IMR-90 (cell line): ENCODE measurements at regions not wholly inside any gene's neighbourhood (a gene's known extent, or its start where the extent isn't known, plus 50 kb on each side); places are given as distances from the start of the nearest gene placed in this dataset.

Experiments
- ATAC-seq: fragments of 200-7000 bp; cut with Tn5 transposase; 2 replicates; pipeline ENCODE4 v1.9.1; 2020; ENCODE audit warnings: low read depth, mild to moderate bottlenecking, moderate library complexity
- BruUV-seq: library from RNA; stranded (reverse); fragments of 400-500 nt; replicated peaks from 2 replicates; lab custom pipeline; 2021; lab: Mats Ljungman, UMichigan
- CTCF ChIA-PET: fragments of 300-600 bp; formaldehyde crosslinking; extraction: SDS; loops from one replicate; lab custom pipeline; 2021; ENCODE audit warnings: antibody characterized with exemption; lab: Yijun Ruan, JAX
- POLR2A ChIA-PET: fragments of 300-600 bp; sonication (Branson Sonifier 250); formaldehyde crosslinking; loops from one replicate; lab custom pipeline; 2022; ENCODE audit warnings: antibody characterized with exemption; ENCODE audit not compliant: unreplicated experiment; lab: Charles Lee
- DNase-seq: peaks from one replicate; pipeline ENCODE4 v3.0.0; 2013
- H2AFZ ChIP-seq: replicated peaks from 2 replicates; pipeline ENCODE3; 2013; ENCODE audit warnings: low read length, mild to moderate bottlenecking; ENCODE audit not compliant: poor library complexity
- H2AK5ac ChIP-seq: 2 replicates; pipeline ENCODE4 v1.6.1; 2013; ENCODE audit warnings: low read depth, low read length, inconsistent platforms
- H2AK9ac ChIP-seq: replicated peaks from 2 replicates; pipeline ENCODE3; 2013; ENCODE audit warnings: mild to moderate bottlenecking, low read depth, low read length, moderate library complexity; ENCODE audit not compliant: poor library complexity
- H2BK120ac ChIP-seq: 2 replicates; pipeline ENCODE4 v1.6.1; 2013; ENCODE audit warnings: low read depth, low read length, inconsistent platforms
- H2BK15ac ChIP-seq: 3 replicates; pipeline ENCODE4 v1.6.1; 2013; ENCODE audit warnings: low read depth, low read length, inconsistent platforms
- H2BK20ac ChIP-seq: 2 replicates; pipeline ENCODE4 v1.6.1; 2013; ENCODE audit warnings: low read depth, mild to moderate bottlenecking, inconsistent platforms, low read length, moderate library complexity
- H2BK5ac ChIP-seq: 2 replicates; pipeline ENCODE4 v1.6.1; 2013; ENCODE audit warnings: mild to moderate bottlenecking, low read depth, low read length, inconsistent platforms; ENCODE audit not compliant: poor library complexity, severe bottlenecking
- H3K14ac ChIP-seq: replicated peaks from 2 replicates; pipeline ENCODE4 v1.6.1; 2013; ENCODE audit warnings: low read depth, low read length, inconsistent platforms
- H3K18ac ChIP-seq: 2 replicates; pipeline ENCODE4 v1.6.1; 2013; ENCODE audit warnings: low read depth, low read length, control low read depth
- H3K23ac ChIP-seq: 2 replicates; pipeline ENCODE4 v1.6.1; 2013; ENCODE audit warnings: low read depth, low read length, inconsistent platforms
- H3K27ac ChIP-seq: 2 replicates; pipeline ENCODE4 v1.5.1; 2013; ENCODE audit warnings: mild to moderate bottlenecking, control low read depth, low read length; ENCODE audit not compliant: insufficient read depth
- H3K27me3 ChIP-seq: 2 replicates; pipeline ENCODE4 v1.6.1; 2013; ENCODE audit warnings: low read length; ENCODE audit not compliant: control insufficient read depth, insufficient read depth
- H3K36me3 ChIP-seq: 2 replicates; pipeline ENCODE4 v1.6.1; 2013; ENCODE audit warnings: low read length, mixed read lengths; ENCODE audit not compliant: control insufficient read depth, insufficient read depth
- H3K4ac ChIP-seq: 2 replicates; pipeline ENCODE4 v1.6.1; 2013; ENCODE audit warnings: low read depth, low read length, inconsistent platforms
- H3K4me1 ChIP-seq: 2 replicates; pipeline ENCODE4 v1.6.1; 2013; ENCODE audit warnings: low read length, mixed read lengths; ENCODE audit not compliant: control insufficient read depth, insufficient read depth
- H3K4me2 ChIP-seq: 2 replicates; pipeline ENCODE4 v1.6.1; 2013; ENCODE audit warnings: low read depth, mild to moderate bottlenecking, control low read depth, low read length, moderate library complexity
- H3K4me3 ChIP-seq: 2 replicates; pipeline ENCODE4 v1.5.1; 2013; ENCODE audit warnings: low read depth, mild to moderate bottlenecking, control low read depth, low read length, moderate library complexity; ENCODE audit not compliant: insufficient read depth
- H3K56ac ChIP-seq: 2 replicates; pipeline ENCODE4 v1.6.1; 2013; ENCODE audit warnings: low read length, inconsistent platforms; ENCODE audit not compliant: insufficient read depth; ENCODE audit errors: extremely low read depth
- H3K79me1 ChIP-seq, 2 experiments: 2 replicates each; pipeline ENCODE4 v1.6.1; 2013; ENCODE audit warnings: low read length in 2 of 2, inconsistent platforms in 1 of 2, low read depth in 1 of 2
- H3K9ac ChIP-seq: 2 replicates; pipeline ENCODE4 v1.6.1; 2013; ENCODE audit warnings: low read depth, low read length, control low read depth
- H3K9me1 ChIP-seq: 2 replicates; pipeline ENCODE4 v1.6.1; 2013; ENCODE audit warnings: low read length, inconsistent platforms; ENCODE audit not compliant: insufficient read depth
- H3K9me3 ChIP-seq: 2 replicates; pipeline ENCODE4 v1.6.1; 2013; ENCODE audit warnings: low read length; ENCODE audit not compliant: control insufficient read depth, insufficient read depth
- H4K20me1 ChIP-seq: 2 replicates; pipeline ENCODE4 v1.6.1; 2013; ENCODE audit warnings: low read length, inconsistent platforms; ENCODE audit not compliant: insufficient read depth
- H4K5ac ChIP-seq: 2 replicates; pipeline ENCODE4 v1.6.1; 2013; ENCODE audit warnings: mild to moderate bottlenecking, low read depth, low read length, control low read depth
- H4K8ac ChIP-seq, 2 experiments: 2 replicates each; pipeline ENCODE4 v1.6.1; 2013; ENCODE audit warnings: low read depth in 2 of 2, low read length in 2 of 2, control low read depth in 1 of 2, inconsistent platforms in 1 of 2
- H4K91ac ChIP-seq: 2 replicates; pipeline ENCODE4 v1.6.1; 2013; ENCODE audit warnings: low read depth, low read length, inconsistent platforms; ENCODE audit not compliant: insufficient read depth
- BHLHE40 ChIP-seq: fragments of 150-350 bp; IDR thresholded peaks from 2 replicates; pipeline ENCODE4 v1.6.1; 2016; ENCODE audit warnings: mild to moderate bottlenecking, low read depth, low read length
- MAFK ChIP-seq: IDR thresholded peaks from 2 replicates; pipeline ENCODE4 v1.6.1; 2012; ENCODE audit warnings: low read depth, low read length, improper control_type of control experiment
- NFE2L2 ChIP-seq: fragments of 150-350 bp; IDR thresholded peaks from 2 replicates; pipeline ENCODE4 v1.6.1; 2016; ENCODE audit warnings: low read depth, mild to moderate bottlenecking, low read length
- POLR2A ChIP-seq: IDR thresholded peaks from 2 replicates; pipeline ENCODE4 v1.6.1; 2012; ENCODE audit warnings: mild to moderate bottlenecking, low read depth, low read length
- RAD21 ChIP-seq: IDR thresholded peaks from 2 replicates; pipeline ENCODE4 v1.6.1; 2012; ENCODE audit warnings: low read length, improper control_type of control experiment
- RCOR1 ChIP-seq: IDR thresholded peaks from 2 replicates; pipeline ENCODE4 v1.6.1; 2012; ENCODE audit warnings: mild to moderate bottlenecking, low read length, improper control_type of control experiment; ENCODE audit not compliant: insufficient replicate concordance
- WGBS, 2 experiments: methylation state at CpG; one replicate each; pipeline versions ENCODE4 v1.1.5 to v1.1.7; 2013; ENCODE audit warnings: missing lambda C conversion rate in 2 of 2; ENCODE audit not compliant: insufficient read length in 1 of 2; ENCODE audit errors: extremely low coverage in 2 of 2; 5-methylcytosine and 5-hydroxymethylcytosine counted together
- dilution Hi-C: fragments of 300-500 bp; cut with HindIII; formaldehyde crosslinking; loops from one replicate; pipeline ENCODE4 v1.14.3; 2018; ENCODE audit warnings: low sequenced_read_pairs; ENCODE audit not compliant: unreplicated experiment
- in situ Hi-C: fragments of 300-500 bp; cut with MboI; formaldehyde crosslinking; loops from 3 replicates; pipeline ENCODE4 v1.14.3; 2019; ENCODE audit warnings: low sequenced_read_pairs, inconsistent platforms, mixed read lengths
- intact Hi-C: fragments of 100-400 bp; cut with micrococcal nuclease; formaldehyde crosslinking; loops from 2 replicates; pipeline ENCODE4 v1.10.0; 2022

- no peak for TF ChIP-seq NFE2L2
Observed at GRCh38 chr5:91885291-91886265, 502.5 kb upstream of the ARRDC3 start (continued).

- Histone ChIP-seq H3K27ac (no peak overlapping the region), H3K56ac (no peak overlapping the region), H3K9ac (no peak overlapping the region), H3K9me1 (no peaks in the 10 kb centered on the region), H3K79me1 (no peaks in the 10 kb centered on the region), H4K5ac (no peak overlapping the region), H4K20me1 (no peaks in the 10 kb centered on the region), H3K23ac (no peak overlapping the region), H2AFZ (no peak overlapping the region), H4K91ac (no peak overlapping the region), H3K36me3 (no peaks in the 10 kb centered on the region), H3K4me2 (no peak overlapping the region), H3K4me3 (no peak overlapping the region), H3K4me1 (no peaks in the 10 kb centered on the region), H2AK9ac (no peak overlapping the region), H3K4ac (no peak overlapping the region), H3K9me3 (no peaks in the 10 kb centered on the region), H2BK20ac (no peak overlapping the region), H3K27me3 (no peaks in the 10 kb centered on the region), H3K14ac (no peak overlapping the region), H2BK5ac (no peak overlapping the region), H2BK120ac (no peak overlapping the region), H4K8ac (no peak overlapping the region), H3K18ac (no peak overlapping the region), H2AK5ac (no peak overlapping the region), H2BK15ac (no peak overlapping the region)
- POLR2A ChIA-PET = no interaction called here
- dilution Hi-C loops (no loop called here), intact Hi-C loops (no loop called here), in situ Hi-C loops (no loop called here)
- ATAC-seq = no peak
- no peak for DNase-seq
- TF ChIP-seq RAD21 (no peak), MAFK (peak; percentile 22; the same call in 1 of the 2 replicates), BHLHE40 (no peak), POLR2A (no peak), RCOR1 (no peak)
- CTCF ChIA-PET = interaction anchor here (0.6 kb wide), 1 partner anchor 30 kb away, joined by 3 read pairs; no protein-coding TSS in a partner anchor
- no TSS peak for BruUV-seq
- no CpG with 5 or more reads among the region's 1 CpG for WGBS, 2 experiments
Observed at GRCh38 chr5:91884036-91884435, 500.9 kb upstream of the ARRDC3 start.
